OCI-LY1 (cell line): ENCODE measurements at regions not wholly inside any gene's neighbourhood (a gene's known extent, or its start where the extent isn't known, plus 50 kb on each side); places are given as distances from the start of the nearest gene placed in this dataset.
"Not testable (repeated sequence)": the region's sequence is repeated elsewhere in the genome, so short reads cannot be mapped to it uniquely, and the experiment has no call there.

ENCODE experiments used
- EZH2 ChIP-seq: fragments of 200-600 bp; sonication (generic), shearing (Covaris generic); IDR thresholded peaks from 2 replicates; pipeline ENCODE4 v1.8.0; 2017; ENCODE audit warnings: borderline replicate concordance, mixed run types, mild to moderate bottlenecking, antibody characterized with exemption, low read length, moderate library complexity, mixed read lengths
- TF ChIP-seq, protein P1 (sequence below): fragments of 200-600 bp; sonication (generic), shearing (Covaris generic); IDR thresholded peaks from 2 replicates; pipeline ENCODE4 v1.5.1; 2017; ENCODE audit warnings: mild to moderate bottlenecking, antibody characterized with exemption, low read length, moderate library complexity, mixed read lengths

GRCh38 chr21:15317034-15317433 lies 252.2 kb upstream of the NRIP1 start:
- TF ChIP-seq, protein P1, sequence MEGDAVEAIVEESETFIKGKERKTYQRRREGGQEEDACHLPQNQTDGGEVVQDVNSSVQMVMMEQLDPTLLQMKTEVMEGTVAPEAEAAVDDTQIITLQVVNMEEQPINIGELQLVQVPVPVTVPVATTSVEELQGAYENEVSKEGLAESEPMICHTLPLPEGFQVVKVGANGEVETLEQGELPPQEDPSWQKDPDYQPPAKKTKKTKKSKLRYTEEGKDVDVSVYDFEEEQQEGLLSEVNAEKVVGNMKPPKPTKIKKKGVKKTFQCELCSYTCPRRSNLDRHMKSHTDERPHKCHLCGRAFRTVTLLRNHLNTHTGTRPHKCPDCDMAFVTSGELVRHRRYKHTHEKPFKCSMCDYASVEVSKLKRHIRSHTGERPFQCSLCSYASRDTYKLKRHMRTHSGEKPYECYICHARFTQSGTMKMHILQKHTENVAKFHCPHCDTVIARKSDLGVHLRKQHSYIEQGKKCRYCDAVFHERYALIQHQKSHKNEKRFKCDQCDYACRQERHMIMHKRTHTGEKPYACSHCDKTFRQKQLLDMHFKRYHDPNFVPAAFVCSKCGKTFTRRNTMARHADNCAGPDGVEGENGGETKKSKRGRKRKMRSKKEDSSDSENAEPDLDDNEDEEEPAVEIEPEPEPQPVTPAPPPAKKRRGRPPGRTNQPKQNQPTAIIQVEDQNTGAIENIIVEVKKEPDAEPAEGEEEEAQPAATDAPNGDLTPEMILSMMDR = not testable (repeated sequence)
- not testable (repeated sequence) for TF ChIP-seq EZH2
